Panc1 (cell line): ENCODE measurements at regions not wholly inside any gene's neighbourhood (a gene's known extent, or its start where the extent isn't known, plus 50 kb on each side); places are given as distances from the start of the nearest gene placed in this dataset.

Experiments
- ATAC-seq: fragments of 200-7000 bp; cut with Tn5 transposase; 2 replicates; pipeline ENCODE4 v1.9.1; 2020; ENCODE audit warnings: mild to moderate bottlenecking, moderate library complexity
- BruUV-seq: library from RNA; stranded (reverse); fragments of 400-500 nt; replicated peaks from 2 replicates; lab custom pipeline; 2021; lab: Mats Ljungman, UMichigan
- CTCF ChIA-PET: fragments of 300-600 bp; sonication (Branson Sonifier 250); formaldehyde crosslinking; loops from one replicate; lab custom pipeline; 2022; ENCODE audit warnings: antibody characterized with exemption; lab: Charles Lee
- POLR2A ChIA-PET: fragments of 300-600 bp; sonication (Branson Sonifier 250); formaldehyde crosslinking; loops from one replicate; lab custom pipeline; 2022; ENCODE audit warnings: antibody characterized with exemption; lab: Charles Lee
- DNase-seq: peaks from one replicate; pipeline ENCODE4 v3.0.0-alpha.2; 2010; ENCODE audit warnings: low read depth, low spot score
- H3K27ac ChIP-seq: 2 replicates; pipeline ENCODE4 v1.5.1; 2011; ENCODE audit warnings: mild to moderate bottlenecking, low read length, inconsistent platforms
- H3K27me3 ChIP-seq: fragments of 200-500 bp; sonication (Bioruptor generic); 2 replicates; pipeline ENCODE4 v1.6.0; 2014; ENCODE audit warnings: low read length, inconsistent platforms; ENCODE audit not compliant: control insufficient read depth, insufficient read depth
- H3K36me3 ChIP-seq: fragments of 200-500 bp; sonication (Bioruptor generic); 2 replicates; pipeline ENCODE4 v1.5.1; 2014; ENCODE audit warnings: inconsistent platforms, mild to moderate bottlenecking, low read length, moderate library complexity; ENCODE audit not compliant: control insufficient read depth, insufficient read depth
- H3K4me1 ChIP-seq: 2 replicates; pipeline ENCODE4 v1.5.1; 2011; ENCODE audit warnings: inconsistent platforms, mild to moderate bottlenecking, low read length, moderate library complexity; ENCODE audit not compliant: control insufficient read depth, insufficient read depth
- H3K4me3 ChIP-seq, 2 experiments: 2 replicates each; pipeline ENCODE4 v1.5.1; 2011 to 2012; ENCODE audit warnings: low read depth in 2 of 2, low read length in 2 of 2, mild to moderate bottlenecking in 2 of 2, inconsistent platforms in 1 of 2, moderate library complexity in 1 of 2
- H3K9me3 ChIP-seq: fragments of 200-500 bp; sonication (Bioruptor generic); 2 replicates; pipeline ENCODE4 v1.5.1; 2014; ENCODE audit warnings: low read depth, mild to moderate bottlenecking, inconsistent platforms, low read length, moderate library complexity; ENCODE audit not compliant: control insufficient read depth, insufficient read depth
- CTCF ChIP-seq: fragments of 450-650 bp; IDR thresholded peaks from 2 replicates; pipeline ENCODE4 v1.5.1; 2017; ENCODE audit warnings: mild to moderate bottlenecking
- POLR2AphosphoS5 ChIP-seq: IDR thresholded peaks from 2 replicates; pipeline ENCODE4 v1.6.1; 2012; ENCODE audit warnings: mild to moderate bottlenecking, low read depth, low read length, moderate library complexity
- REST ChIP-seq, 2 experiments: IDR thresholded peaks; 2 replicates each; pipeline ENCODE4 v1.6.1; 2011 to 2012; ENCODE audit warnings: low read depth in 2 of 2, control low read depth in 1 of 2, low read length in 1 of 2, mild to moderate bottlenecking in 1 of 2, moderate library complexity in 1 of 2; ENCODE audit not compliant: insufficient read depth in 1 of 2
- SIN3A ChIP-seq: IDR thresholded peaks from 2 replicates; pipeline ENCODE4 v1.6.1; 2012; ENCODE audit warnings: low read depth, mild to moderate bottlenecking, low read length, moderate library complexity, borderline replicate concordance; ENCODE audit not compliant: insufficient read depth
- TCF7L2 ChIP-seq: IDR thresholded peaks from 2 replicates; pipeline ENCODE4 v1.6.1; 2011; ENCODE audit warnings: mild to moderate bottlenecking, low read depth, low read length, inconsistent platforms
- in situ Hi-C: cut with HindIII; loops from 2 replicates; pipeline ENCODE4 v1.10.0; 2016; ENCODE audit warnings: low sequenced_read_pairs, low pct_unique_long_range_greater_than_20kb
- intact Hi-C: fragments of 100-400 bp; cut with micrococcal nuclease; formaldehyde crosslinking; loops from one replicate; pipeline ENCODE4 v1.10.0; 2022; ENCODE audit not compliant: unreplicated experiment

- TF ChIP-seq REST (IDR thresholded peaks at IDR 0.05; ENCODE audit: insufficient read depth in 1 of 2, low read depth in 2 of 2, low read length in 1 of 2) = no peak
- no peak for TF ChIP-seq SIN3A
- no peak for TF ChIP-seq CTCF
- TF ChIP-seq POLR2AphosphoS5 = no peak
- TF ChIP-seq TCF7L2 = no peak
- intact Hi-C loops = loop anchor here (10.0 kb wide), 1 partner anchor 685 kb away; no protein-coding TSS in a partner anchor
- H3K4me1 ChIP-seq = no peaks in the 10 kb centered on the region
- ChIA-PET CTCF (no interaction called here), POLR2A (no interaction called here)
- H3K36me3 ChIP-seq = no peaks in the 10 kb centered on the region
- DNase-seq (no peak), ATAC-seq (no peak)
- no peaks in the 10 kb centered on the region for H3K9me3 ChIP-seq
- in situ Hi-C loops = no loop called here
- no peak overlapping the region for H3K27ac ChIP-seq
- BruUV-seq = no TSS peak
- no peaks in the 10 kb centered on the region for H3K27me3 ChIP-seq
- H3K4me3 ChIP-seq = no peak overlapping the region
Observed at GRCh38 chr9:74369844-74370243, 127.3 kb upstream of the RORB start.

- ATAC-seq (no peak), DNase-seq (no peak)
- H3K36me3 ChIP-seq = no peaks in the 10 kb centered on the region
- intact Hi-C loops (loop anchor here (10.0 kb wide), 1 partner anchor 689 kb away; no protein-coding TSS in a partner anchor), in situ Hi-C loops (no loop called here)
- ChIA-PET POLR2A (no interaction called here), CTCF (no interaction called here)
- TF ChIP-seq TCF7L2 (no peak), REST (IDR thresholded peaks at IDR 0.05; ENCODE audit: insufficient read depth in 1 of 2, low read depth in 2 of 2, low read length in 1 of 2) (no peak), SIN3A (no peak), CTCF (no peak), POLR2AphosphoS5 (no peak)
- BruUV-seq = no TSS peak
- H3K27me3 ChIP-seq = no peaks in the 10 kb centered on the region
- no peak overlapping the region for H3K27ac ChIP-seq
- no peaks in the 10 kb centered on the region for H3K9me3 ChIP-seq
- no peak overlapping the region for H3K4me3 ChIP-seq
- no peaks in the 10 kb centered on the region for H3K4me1 ChIP-seq
Observed at GRCh38 chr9:74373348-74373747, 123.8 kb upstream of the RORB start.
